H9 (cell line): ENCODE measurements at regions not wholly inside any gene's neighbourhood (a gene's known extent, or its start where the extent isn't known, plus 50 kb on each side); places are given as distances from the start of the nearest gene placed in this dataset.

Experiments used
- DNase-seq: peaks from one replicate; pipeline ENCODE4 v3.0.0-alpha.2; 2017
- H2AFZ ChIP-seq: one replicate; pipeline ENCODE4 v1.6.1; 2013; ENCODE audit warnings: mild to moderate bottlenecking, low read length, control low read depth, moderate library complexity
- H2AK5ac ChIP-seq: 2 replicates; pipeline ENCODE4 v1.6.1; 2013; ENCODE audit warnings: low read length, control low read depth, mixed read lengths; ENCODE audit not compliant: insufficient read length
- H2BK120ac ChIP-seq: one replicate; pipeline ENCODE4 v1.6.1; 2013; ENCODE audit warnings: low read depth, mild to moderate bottlenecking, low read length, control low read depth, inconsistent platforms; ENCODE audit not compliant: poor library complexity, severe bottlenecking
- H2BK12ac ChIP-seq: 2 replicates; pipeline ENCODE4 v1.6.1; 2013; ENCODE audit warnings: low read length, control low read depth, mixed read lengths, low read depth; ENCODE audit not compliant: insufficient read length
- H2BK15ac ChIP-seq: 2 replicates; pipeline ENCODE4 v1.6.1; 2013; ENCODE audit warnings: low read depth, low read length, control low read depth
- H2BK20ac ChIP-seq: one replicate; pipeline ENCODE4 v1.6.1; 2013; ENCODE audit warnings: low read depth, mild to moderate bottlenecking, low read length, control low read depth, inconsistent platforms; ENCODE audit not compliant: poor library complexity, severe bottlenecking
- H2BK5ac ChIP-seq: 2 replicates; pipeline ENCODE4 v1.6.1; 2013; ENCODE audit warnings: low read length, control low read depth, mixed read lengths; ENCODE audit not compliant: insufficient read length
- H3K14ac ChIP-seq: 2 replicates; pipeline ENCODE4 v1.6.1; 2013; ENCODE audit warnings: low read length, control low read depth; ENCODE audit not compliant: insufficient read depth
- H3K18ac ChIP-seq: 2 replicates; pipeline ENCODE4 v1.6.1; 2013; ENCODE audit warnings: low read depth, mild to moderate bottlenecking, mixed read lengths, low read length, control low read depth; ENCODE audit not compliant: insufficient read length
- H3K23ac ChIP-seq: 2 replicates; pipeline ENCODE4 v1.6.1; 2013; ENCODE audit warnings: low read length, control low read depth, mixed read lengths, low read depth; ENCODE audit not compliant: insufficient read length
- H3K23me2 ChIP-seq: 2 replicates; pipeline ENCODE4 v1.6.1; 2013; ENCODE audit warnings: low read depth, mild to moderate bottlenecking, mixed read lengths, low read length, control low read depth; ENCODE audit not compliant: insufficient read length, poor library complexity, severe bottlenecking
- H3K27ac ChIP-seq: 2 replicates; pipeline ENCODE4 v1.5.1; 2013; ENCODE audit warnings: low read length, control low read depth, mixed read lengths, low read depth; ENCODE audit not compliant: insufficient read length
- H3K27me3 ChIP-seq: 2 replicates; pipeline ENCODE4 v1.6.1; 2013; ENCODE audit warnings: low read length, control low read depth, inconsistent platforms; ENCODE audit not compliant: insufficient read depth
- H3K4ac ChIP-seq: 2 replicates; pipeline ENCODE4 v1.6.1; 2013; ENCODE audit warnings: low read depth, mild to moderate bottlenecking, control low read depth, inconsistent platforms, low read length, moderate library complexity
- H3K4me1 ChIP-seq: 2 replicates; pipeline ENCODE4 v1.6.1; 2013; ENCODE audit warnings: low read length, control low read depth, inconsistent platforms; ENCODE audit not compliant: insufficient read depth
- H3K4me2 ChIP-seq: 2 replicates; pipeline ENCODE4 v1.6.1; 2013; ENCODE audit warnings: low read length, control low read depth, mixed read lengths; ENCODE audit not compliant: insufficient read length, insufficient read depth
- H3K56ac ChIP-seq: 2 replicates; pipeline ENCODE4 v1.6.1; 2013; ENCODE audit warnings: low read depth, mild to moderate bottlenecking, mixed read lengths, low read length, control low read depth; ENCODE audit not compliant: insufficient read length
- H3K79me1 ChIP-seq: 2 replicates; pipeline ENCODE4 v1.6.1; 2013; ENCODE audit warnings: low read depth, mild to moderate bottlenecking, moderate library complexity, low read length, control low read depth, inconsistent platforms; ENCODE audit not compliant: insufficient read depth, poor library complexity, severe bottlenecking
- H3K79me2 ChIP-seq: 2 replicates; pipeline ENCODE4 v1.6.1; 2013; ENCODE audit warnings: low read length, control low read depth, inconsistent platforms; ENCODE audit not compliant: insufficient read depth
- H3K9ac ChIP-seq: 2 replicates; pipeline ENCODE4 v1.6.1; 2013; ENCODE audit warnings: low read length, control low read depth, mixed read lengths; ENCODE audit not compliant: insufficient read length; ENCODE audit errors: extremely low read depth
- H3K9me3 ChIP-seq: one replicate; pipeline ENCODE4 v1.6.1; 2013; ENCODE audit warnings: low read depth, low read length, inconsistent platforms; ENCODE audit not compliant: control insufficient read depth
- H3T11ph ChIP-seq: one replicate; pipeline ENCODE4 v1.6.1; 2013; ENCODE audit warnings: mild to moderate bottlenecking, low read length, control low read depth, inconsistent platforms
- H4K20me1 ChIP-seq: one replicate; pipeline ENCODE4 v1.6.1; 2013; ENCODE audit not compliant: control insufficient read depth, insufficient read length, insufficient read depth
- H4K5ac ChIP-seq: 2 replicates; pipeline ENCODE4 v1.6.1; 2013; ENCODE audit warnings: low read depth, mild to moderate bottlenecking, mixed read lengths, low read length, control low read depth; ENCODE audit not compliant: insufficient read length
- H4K8ac ChIP-seq: replicated peaks from 2 replicates; pipeline ENCODE4 v1.6.1; 2013; ENCODE audit warnings: low read length, control low read depth, mixed read lengths, low read depth; ENCODE audit not compliant: insufficient read length
- H4K91ac ChIP-seq: 2 replicates; pipeline ENCODE4 v1.6.1; 2013; ENCODE audit warnings: low read depth, mild to moderate bottlenecking, moderate library complexity, mixed read lengths, low read length, control low read depth; ENCODE audit not compliant: insufficient read length
- H3K27ac Mint-ChIP-seq, 3 experiments: 2 replicates in 2 of 3; 3 replicates in 1 of 3; pipeline ENCODE4 v1.8.0; 2020 to 2021; ENCODE audit warnings: mixed read lengths in 3 of 3, mild to moderate bottlenecking in 1 of 3, moderate library complexity in 1 of 3
- H3K27me3 Mint-ChIP-seq: 2 replicates; pipeline ENCODE4 v1.8.0; 2021; ENCODE audit warnings: low read depth, mild to moderate bottlenecking, moderate library complexity, mixed read lengths
- H3K36me3 Mint-ChIP-seq, 3 experiments: 2 replicates in 2 of 3; 3 replicates in 1 of 3; pipeline ENCODE4 v1.8.0; 2020 to 2021; ENCODE audit warnings: low read depth in 3 of 3, mixed read lengths in 3 of 3; ENCODE audit not compliant: insufficient read depth in 1 of 3
- H3K4me1 Mint-ChIP-seq, 2 experiments: 2 replicates each; pipeline ENCODE4 v1.8.0; 2020; ENCODE audit warnings: mixed read lengths in 2 of 2
- H3K4me3 Mint-ChIP-seq, 2 experiments: 2 replicates in 1 of 2; 3 replicates in 1 of 2; pipeline ENCODE4 v1.8.0; 2020 to 2021; ENCODE audit warnings: mild to moderate bottlenecking in 2 of 2, mixed read lengths in 2 of 2, moderate library complexity in 1 of 2
- H3K9me3 Mint-ChIP-seq, 2 experiments: 2 replicates in 1 of 2; 3 replicates in 1 of 2; pipeline ENCODE4 v1.8.0; 2020; ENCODE audit warnings: mild to moderate bottlenecking in 2 of 2, mixed read lengths in 2 of 2, moderate library complexity in 1 of 2
- CTCF ChIP-seq: fragments of 200-600 bp; sonication (generic); conservative IDR thresholded peaks from 3 replicates; pipeline ENCODE4 v1.8.0; 2021; ENCODE audit warnings: antibody characterized with exemption, mild to moderate bottlenecking
- WGBS: extraction: QIAGEN DNeasy Blood & Tissue Kit; methylation state at CpG from one replicate; pipeline ENCODE4 v1.1.7; 2013; ENCODE audit warnings: missing lambda C conversion rate, low lambda C conversion rate, mixed read lengths; ENCODE audit not compliant: insufficient read length; ENCODE audit errors: extremely low coverage; 5-methylcytosine and 5-hydroxymethylcytosine counted together

DNA sequence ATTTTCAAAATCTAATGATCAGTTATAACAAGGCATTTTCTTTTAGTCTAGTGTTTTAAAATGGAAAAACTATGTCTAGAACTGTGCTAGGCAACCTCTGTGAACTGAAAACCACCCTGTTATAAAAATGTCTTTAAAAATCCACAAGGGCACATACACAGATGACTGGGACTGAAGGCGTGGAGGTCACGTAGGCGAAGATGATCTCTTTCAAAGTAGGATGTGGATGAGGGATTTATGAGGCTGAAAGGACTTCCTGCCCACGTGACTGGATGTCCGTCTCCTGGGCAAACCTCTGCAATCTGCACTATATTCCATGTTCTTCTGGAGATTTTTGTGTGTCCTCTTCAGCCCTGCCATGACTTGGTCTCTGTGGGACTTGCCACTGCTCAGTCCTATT is 84.2 kb upstream of the ZNF536 start:
- Histone ChIP-seq H3K79me2 (no peaks in the 10 kb centered on the region), H3K4me2 (no peak overlapping the region)
- peaks cover 8% of the 10 kb centered on the region for H3K27me3 Mint-ChIP-seq

More for the DNA sequence above, 84.2 kb upstream of the ZNF536 start:
- Histone ChIP-seq H3K18ac (no peak overlapping the region), H2BK120ac (no peak overlapping the region), H2BK12ac (no peak overlapping the region), H3K4me1 (peaks cover 3% of the 10 kb centered on the region; the same call in 1 of the 2 replicates), H4K5ac (no peak overlapping the region), H3K4ac (no peak overlapping the region), H3K79me1 (no peaks in the 10 kb centered on the region), H2BK5ac (no peak overlapping the region), H3K23ac (no peak overlapping the region), H4K8ac (no peak overlapping the region), H3K27me3 (no peaks in the 10 kb centered on the region), H3K14ac (no peak overlapping the region), H3T11ph (no peak overlapping the region), H2AK5ac (no peak overlapping the region), H4K20me1 (no peaks in the 10 kb centered on the region), H2BK20ac (no peak overlapping the region), H3K23me2 (no peaks in the 10 kb centered on the region), H4K91ac (no peak overlapping the region), H3K9ac (no peak overlapping the region), H3K9me3 (no peaks in the 10 kb centered on the region), H2AFZ (no peak overlapping the region), H2BK15ac (no peak overlapping the region), H3K27ac (no peak overlapping the region), H3K56ac (no peak overlapping the region)
- Mint-ChIP-seq H3K27ac (no peak overlapping the region), H3K9me3 (no peaks in the 10 kb centered on the region), H3K36me3 (no peaks in the 10 kb centered on the region), H3K4me3 (no peak overlapping the region), H3K4me1 (peaks cover 15 to 16% of the 10 kb centered on the region in 2 experiments)
- no CpG with 5 or more reads among the region's 5 CpGs for WGBS
- TF ChIP-seq CTCF, result no peak
- DNase-seq, result no peak
